Endodermal cell (in vitro differentiated cells): ENCODE measurements at regions not wholly inside any gene's neighbourhood (a gene's known extent, or its start where the extent isn't known, plus 50 kb on each side); places are given as distances from the start of the nearest gene placed in this dataset.
"Not testable (repeated sequence)": the region's sequence is repeated elsewhere in the genome, so short reads cannot be mapped to it uniquely, and the experiment has no call there.

Experiments
- DNase-seq: peaks from one replicate; pipeline ENCODE4 v3.0.0-alpha.2; 2017
- H3K27ac ChIP-seq: 2 replicates; pipeline ENCODE4 v1.5.1; 2013; ENCODE audit warnings: mild to moderate bottlenecking, low read depth, low read length, moderate library complexity
- H3K27me3 ChIP-seq: 2 replicates; pipeline ENCODE4 v1.6.1; 2013; ENCODE audit warnings: mild to moderate bottlenecking, low read length, moderate library complexity; ENCODE audit not compliant: insufficient read depth, control insufficient read depth, poor library complexity, severe bottlenecking
- H3K36me3 ChIP-seq: 2 replicates; pipeline ENCODE4 v1.7.0; 2013; ENCODE audit warnings: mild to moderate bottlenecking, low read length, moderate library complexity; ENCODE audit not compliant: control insufficient read depth, insufficient read depth
- H3K4me1 ChIP-seq: one replicate; pipeline ENCODE4 v1.7.0; 2013; ENCODE audit warnings: low read length; ENCODE audit not compliant: control insufficient read depth, insufficient read depth
- H3K4me3 ChIP-seq: 2 replicates; pipeline ENCODE4 v1.5.1; 2013; ENCODE audit warnings: mild to moderate bottlenecking, low read length, moderate library complexity
- H3K9ac ChIP-seq: 2 replicates; pipeline ENCODE4 v1.6.1; 2013; ENCODE audit warnings: mild to moderate bottlenecking, low read length, moderate library complexity; ENCODE audit not compliant: poor library complexity, severe bottlenecking; ENCODE audit errors: extremely low read depth
- H3K9me3 ChIP-seq: 2 replicates; pipeline ENCODE4 v1.6.1; 2013; ENCODE audit warnings: mild to moderate bottlenecking, low read length, moderate library complexity; ENCODE audit not compliant: control insufficient read depth
- H3K27ac Mint-ChIP-seq: 2 replicates; pipeline ENCODE4 v1.8.0; 2020; ENCODE audit warnings: mixed read lengths
- H3K27me3 Mint-ChIP-seq: 2 replicates; pipeline ENCODE4 v1.8.0; 2021; ENCODE audit warnings: mild to moderate bottlenecking, mixed read lengths; ENCODE audit not compliant: insufficient read depth
- H3K36me3 Mint-ChIP-seq: 2 replicates; pipeline ENCODE4 v1.8.0; 2020; ENCODE audit warnings: low read depth, mixed read lengths
- H3K4me1 Mint-ChIP-seq: 2 replicates; pipeline ENCODE4 v1.8.0; 2020; ENCODE audit warnings: mixed read lengths
- H3K4me3 Mint-ChIP-seq: 2 replicates; pipeline ENCODE4 v1.8.0; 2020; ENCODE audit warnings: mild to moderate bottlenecking, moderate library complexity, mixed read lengths
- H3K9me3 Mint-ChIP-seq: 2 replicates; pipeline ENCODE4 v1.8.0; 2020; ENCODE audit warnings: mild to moderate bottlenecking, mixed read lengths
- WGBS, 2 experiments: methylation state at CpG; one replicate each; pipeline versions ENCODE4 v1.1.5 to v1.1.7; 2013; ENCODE audit warnings: missing lambda C conversion rate in 2 of 2, mixed read lengths in 1 of 2; ENCODE audit not compliant: insufficient coverage in 1 of 2, insufficient read length in 1 of 2; 5-methylcytosine and 5-hydroxymethylcytosine counted together
- TF ChIP-seq, protein P1 (sequence below): fragments of 200-600 bp; sonication (generic); conservative IDR thresholded peaks from 2 replicates; pipeline ENCODE4 v1.5.0; 2021; ENCODE audit warnings: antibody characterized with exemption, mild to moderate bottlenecking

GRCh38 chr5:136743052-136743451 is 377.7 kb upstream of the TRPC7 start:
- Mint-ChIP-seq H3K9me3 (peaks cover 65% of the 10 kb centered on the region), H3K4me1 (peaks cover 14% of the 10 kb centered on the region), H3K27me3 (no peaks in the 10 kb centered on the region), H3K36me3 (peaks cover 23% of the 10 kb centered on the region), H3K4me3 (no peak overlapping the region), H3K27ac (no peak overlapping the region)
- TF ChIP-seq, protein P1, sequence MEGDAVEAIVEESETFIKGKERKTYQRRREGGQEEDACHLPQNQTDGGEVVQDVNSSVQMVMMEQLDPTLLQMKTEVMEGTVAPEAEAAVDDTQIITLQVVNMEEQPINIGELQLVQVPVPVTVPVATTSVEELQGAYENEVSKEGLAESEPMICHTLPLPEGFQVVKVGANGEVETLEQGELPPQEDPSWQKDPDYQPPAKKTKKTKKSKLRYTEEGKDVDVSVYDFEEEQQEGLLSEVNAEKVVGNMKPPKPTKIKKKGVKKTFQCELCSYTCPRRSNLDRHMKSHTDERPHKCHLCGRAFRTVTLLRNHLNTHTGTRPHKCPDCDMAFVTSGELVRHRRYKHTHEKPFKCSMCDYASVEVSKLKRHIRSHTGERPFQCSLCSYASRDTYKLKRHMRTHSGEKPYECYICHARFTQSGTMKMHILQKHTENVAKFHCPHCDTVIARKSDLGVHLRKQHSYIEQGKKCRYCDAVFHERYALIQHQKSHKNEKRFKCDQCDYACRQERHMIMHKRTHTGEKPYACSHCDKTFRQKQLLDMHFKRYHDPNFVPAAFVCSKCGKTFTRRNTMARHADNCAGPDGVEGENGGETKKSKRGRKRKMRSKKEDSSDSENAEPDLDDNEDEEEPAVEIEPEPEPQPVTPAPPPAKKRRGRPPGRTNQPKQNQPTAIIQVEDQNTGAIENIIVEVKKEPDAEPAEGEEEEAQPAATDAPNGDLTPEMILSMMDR: no peak
- no peak for DNase-seq
- 71% methylated on average over 1 of the region's 1 CpG; no CpG with 5 or more reads in 1 of the 2 experiments for WGBS, 2 experiments
- H3K27me3 ChIP-seq: no peaks in the 10 kb centered on the region
- no peak overlapping the region for H3K9ac ChIP-seq
- H3K9me3 ChIP-seq: peaks cover 42% of the 10 kb centered on the region
- peak overlapping the region; percentile 40 for H3K4me3 ChIP-seq
- no peak overlapping the region for H3K27ac ChIP-seq
- H3K4me1 ChIP-seq: no peaks in the 10 kb centered on the region
- H3K36me3 ChIP-seq: no peaks in the 10 kb centered on the region

GRCh38 chr5:136740228-136740627 is 374.9 kb upstream of the TRPC7 start:
- H3K9me3 ChIP-seq: peaks cover 40% of the 10 kb centered on the region
- H3K36me3 ChIP-seq: no peaks in the 10 kb centered on the region
- Mint-ChIP-seq H3K4me1 (peaks cover 26% of the 10 kb centered on the region), H3K9me3 (peaks cover 64% of the 10 kb centered on the region), H3K4me3 (no peak overlapping the region), H3K36me3 (peaks cover 24% of the 10 kb centered on the region), H3K27ac (no peak overlapping the region), H3K27me3 (no peaks in the 10 kb centered on the region)
- no peak overlapping the region for H3K27ac ChIP-seq
- H3K9ac ChIP-seq: no peak overlapping the region
- no peaks in the 10 kb centered on the region for H3K4me1 ChIP-seq
- no peaks in the 10 kb centered on the region for H3K27me3 ChIP-seq
- TF ChIP-seq, protein P1: no peak
- H3K4me3 ChIP-seq: no peak overlapping the region
- no peak for DNase-seq

DNA sequence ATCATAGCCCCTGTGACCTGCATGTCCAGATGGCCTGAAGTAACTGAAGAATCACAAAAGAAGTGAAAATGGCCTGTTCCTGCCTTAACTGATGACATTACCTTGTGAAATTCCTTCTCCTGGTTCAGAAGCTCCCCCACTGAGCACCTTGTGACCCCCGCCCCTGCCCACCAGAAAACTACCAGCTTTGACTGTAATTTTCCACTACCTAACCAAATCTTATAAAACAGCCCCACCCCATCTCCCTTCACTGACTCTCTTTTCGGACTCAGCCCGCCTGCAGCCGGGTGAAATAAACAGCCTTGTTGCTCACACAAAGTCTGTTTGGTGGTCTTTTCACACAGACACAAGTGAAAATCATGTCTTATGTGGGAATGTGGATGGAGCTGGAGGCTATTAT is 373.9 kb upstream of the TRPC7 start:
- not testable (repeated sequence) for H3K4me3 Mint-ChIP-seq, H3K27me3 Mint-ChIP-seq, H3K4me3 ChIP-seq, H3K9ac ChIP-seq, H3K36me3 ChIP-seq, H3K27me3 ChIP-seq, H3K4me1 ChIP-seq, H3K27ac ChIP-seq
- Mint-ChIP-seq H3K36me3 (peaks cover 25% of the 10 kb centered on the region), H3K9me3 (peaks cover 57% of the 10 kb centered on the region), H3K4me1 (peaks cover 32% of the 10 kb centered on the region), H3K27ac (peak overlapping the region; percentile 83)
- DNase-seq: peak; percentile 78
- H3K9me3 ChIP-seq: peaks cover 33% of the 10 kb centered on the region
- WGBS, 2 experiments: 75 to 81% methylated on average over 3 to 4 of the region's 4 CpGs

- no peak overlapping the region for H3K4me3 ChIP-seq
- Mint-ChIP-seq H3K4me3 (no peak overlapping the region), H3K27ac (peak overlapping the region; percentile 83), H3K36me3 (peaks cover 26% of the 10 kb centered on the region), H3K4me1 (peaks cover 32% of the 10 kb centered on the region), H3K9me3 (peaks cover 56% of the 10 kb centered on the region), H3K27me3 (no peaks in the 10 kb centered on the region)
- no peaks in the 10 kb centered on the region for H3K36me3 ChIP-seq
- no peak overlapping the region for H3K27ac ChIP-seq
- WGBS, 2 experiments: 50 to 81% methylated on average over 1 to 2 of the region's 2 CpGs
- peak; percentile 61 for DNase-seq
- no peaks in the 10 kb centered on the region for H3K27me3 ChIP-seq
- no peak overlapping the region for H3K9ac ChIP-seq
- TF ChIP-seq, protein P1: no peak
- peaks cover 29% of the 10 kb centered on the region for H3K9me3 ChIP-seq
- H3K4me1 ChIP-seq: no peaks in the 10 kb centered on the region
Observed at GRCh38 chr5:136738829-136739228, 373.5 kb upstream of the TRPC7 start.
